Transverse colon (tissue), 3 donors: ENCODE measurements at regions not wholly inside any gene's neighbourhood (a gene's known extent, or its start where the extent isn't known, plus 50 kb on each side); places are given as distances from the start of the nearest gene placed in this dataset.

Experiments
- CTCF ChIP-seq, 5 experiments: fragments of 200-600 bp in 3 of 5; fragments of 450-650 bp in 2 of 5; sonication (generic) in 3 of 5; IDR thresholded peaks; 1 replicate in 2 of 5; 2 replicates in 3 of 5; pipeline ENCODE4 v1.5.1; 2016 to 2017; ENCODE audit warnings: antibody characterized with exemption in 5 of 5, inconsistent platforms in 3 of 5, mild to moderate bottlenecking in 2 of 5, moderate library complexity in 1 of 5
- POLR2A ChIP-seq: fragments of 450-650 bp; IDR thresholded peaks from one replicate; pipeline ENCODE4 v1.6.1; 2016; ENCODE audit warnings: antibody characterized with exemption, mild to moderate bottlenecking, moderate library complexity

- no peak for TF ChIP-seq CTCF (IDR thresholded peaks at IDR 0.05)
- no peak for TF ChIP-seq POLR2A
These were observed 1192.3 kb upstream of the GJE1 start for GRCh38 chr6:140940251-140940925.
